ENCODE measurements at regions not wholly inside any gene's neighbourhood (a gene's known extent, or its start where the extent isn't known, plus 50 kb on each side); places are given as distances from the start of the nearest gene placed in this dataset.
"Not testable (repeated sequence)": the region's sequence is repeated elsewhere in the genome, so short reads cannot be mapped to it uniquely, and the experiment has no call there.

- no peak for DNase-seq
Observed at GRCh38 chr6:79431537-79431933, 105.7 kb downstream of the LCA5 start.

- DNase-seq: no peak
Observed at GRCh38 chr6:79430913-79431536, 106.2 kb downstream of the LCA5 start.

GRCh38 chr6:79427721-79428120 is 109.5 kb downstream of the LCA5 start:
- no peak for DNase-seq

- no peak for DNase-seq
Observed at GRCh38 chr6:79426625-79427278, 110.5 kb downstream of the LCA5 start.

- DNase-seq: no peak
Observed at GRCh38 chr6:79425589-79426311, 111.5 kb downstream of the LCA5 start.

GRCh38 chr6:79423216-79423615 is 114.0 kb downstream of the LCA5 start:
- DNase-seq: no peak

- DNase-seq: no peak
Observed at GRCh38 chr6:79422666-79423065, 114.6 kb downstream of the LCA5 start.

- peak; percentile 86 for DNase-seq
Observed at GRCh38 chr6:79421707-79422484, 115.3 kb downstream of the LCA5 start.

GRCh38 chr6:79421001-79421411 is 116.2 kb downstream of the LCA5 start:
- DNase-seq: no peak

- no peak for DNase-seq
Observed at GRCh38 chr6:79420054-79420453, 117.2 kb downstream of the LCA5 start.

GRCh38 chr6:79416931-79417330 is 120.3 kb downstream of the LCA5 start:
- DNase-seq: no peak

GRCh38 chr6:79413562-79414002 is 123.6 kb downstream of the LCA5 start:
- DNase-seq: no peak

GRCh38 chr6:79410806-79411205 is 126.4 kb downstream of the LCA5 start:
- DNase-seq: no peak

GRCh38 chr6:79408256-79408974 is 128.8 kb downstream of the LCA5 start:
- DNase-seq: no peak

- DNase-seq: no peak
Observed at GRCh38 chr6:79404677-79405076, 132.6 kb downstream of the LCA5 start.

- DNase-seq: no peak
Observed at GRCh38 chr6:79404261-79404660, 133.0 kb downstream of the LCA5 start.

GRCh38 chr6:79403563-79403962 is 133.7 kb downstream of the LCA5 start:
- DNase-seq: no peak

GRCh38 chr6:79403086-79403485 is 134.1 kb downstream of the LCA5 start:
- no peak for DNase-seq

GRCh38 chr6:79399499-79399898 is 137.7 kb downstream of the LCA5 start:
- DNase-seq: no peak

- not testable (repeated sequence) for DNase-seq
Observed at GRCh38 chr6:79398617-79399016, 138.6 kb downstream of the LCA5 start.

GRCh38 chr6:79396625-79397024 is 140.6 kb downstream of the LCA5 start:
- no peak for DNase-seq

- DNase-seq: no peak
Observed at GRCh38 chr6:79394690-79395089, 142.5 kb downstream of the LCA5 start.

All from renal pelvis (tissue), 1 donor.